Astrocyte of the spinal cord (primary cell): ENCODE measurements at regions not wholly inside any gene's neighbourhood (a gene's known extent, or its start where the extent isn't known, plus 50 kb on each side); places are given as distances from the start of the nearest gene placed in this dataset.

Source experiments
- DNase-seq: peaks from one replicate; pipeline ENCODE4 v3.0.0; 2011; ENCODE audit warnings: low read depth, low spot score
- H3K4me3 ChIP-seq: 2 replicates; pipeline ENCODE4 v1.5.1; 2011; ENCODE audit warnings: low read depth, mild to moderate bottlenecking, low read length, moderate library complexity
- CTCF ChIP-seq: IDR thresholded peaks from 2 replicates; pipeline ENCODE4 v1.5.1; 2012; ENCODE audit warnings: low read depth, mild to moderate bottlenecking, low read length, inconsistent platforms
- in situ Hi-C: cut with HindIII; loops from 2 replicates; pipeline ENCODE4 v1.10.0; 2017; ENCODE audit warnings: low sequenced_read_pairs

- no peak for DNase-seq
- no peak for TF ChIP-seq CTCF
- in situ Hi-C loops: no loop called here
- no peak overlapping the region for H3K4me3 ChIP-seq
Measured at GRCh38 chr17:52546493-52546892, 388.0 kb upstream of the CA10 start.

DNA sequence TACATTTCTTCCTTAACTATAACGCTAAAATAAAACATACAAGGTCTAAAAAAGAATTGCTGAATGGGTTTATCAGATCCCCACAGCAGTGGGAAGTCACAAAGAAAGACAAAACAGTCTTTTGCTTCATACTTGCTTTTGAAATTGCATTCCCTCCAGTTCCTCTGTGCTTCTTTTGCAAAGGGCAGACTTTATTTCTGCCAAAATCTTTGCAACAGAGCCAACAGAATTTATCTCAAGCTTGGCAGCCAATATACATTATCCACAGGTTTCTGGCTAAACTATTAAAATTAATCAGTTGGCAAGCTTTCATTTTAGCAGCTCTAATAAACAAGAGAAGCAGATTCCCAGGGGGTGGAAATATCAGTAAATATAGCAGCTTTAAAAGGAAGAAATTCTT, 378.9 kb upstream of the CA10 start:
- no peak for DNase-seq

DNA sequence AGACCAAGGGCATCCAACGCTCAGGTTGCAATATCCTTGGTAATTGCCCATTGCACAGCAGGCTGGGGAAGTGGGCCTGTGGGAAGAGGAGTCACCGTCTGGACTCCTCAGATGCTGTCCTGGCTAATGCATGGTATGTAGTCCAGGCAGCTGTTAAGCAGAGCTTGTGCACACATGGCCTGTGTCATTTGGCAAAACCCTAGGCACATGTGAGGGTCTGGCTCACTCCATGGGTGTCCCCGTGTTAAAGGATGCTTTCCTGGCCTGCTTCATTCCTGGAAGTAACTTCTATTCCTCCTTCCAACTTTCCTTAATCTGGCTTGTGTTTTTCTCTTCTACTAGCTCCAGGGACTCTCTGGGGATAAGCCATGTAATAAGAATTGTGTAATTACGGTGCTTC, 378.0 kb upstream of the CA10 start:
- TF ChIP-seq CTCF: no peak
- DNase-seq: no peak
- in situ Hi-C loops: no loop called here
- no peak overlapping the region for H3K4me3 ChIP-seq

More for the DNA sequence above, 378.9 kb upstream of the CA10 start:
- no peak overlapping the region for H3K4me3 ChIP-seq
- TF ChIP-seq CTCF: no peak
- in situ Hi-C loops: no loop called here

GRCh38 chr17:52532373-52532772, 373.9 kb upstream of the CA10 start:
- H3K4me3 ChIP-seq: no peak overlapping the region
- in situ Hi-C loops: no loop called here
- TF ChIP-seq CTCF: no peak
- DNase-seq: no peak

GRCh38 chr17:52524096-52524637, 365.7 kb upstream of the CA10 start:
- H3K4me3 ChIP-seq: no peak overlapping the region
- in situ Hi-C loops: no loop called here
- no peak for TF ChIP-seq CTCF
- no peak for DNase-seq

DNA sequence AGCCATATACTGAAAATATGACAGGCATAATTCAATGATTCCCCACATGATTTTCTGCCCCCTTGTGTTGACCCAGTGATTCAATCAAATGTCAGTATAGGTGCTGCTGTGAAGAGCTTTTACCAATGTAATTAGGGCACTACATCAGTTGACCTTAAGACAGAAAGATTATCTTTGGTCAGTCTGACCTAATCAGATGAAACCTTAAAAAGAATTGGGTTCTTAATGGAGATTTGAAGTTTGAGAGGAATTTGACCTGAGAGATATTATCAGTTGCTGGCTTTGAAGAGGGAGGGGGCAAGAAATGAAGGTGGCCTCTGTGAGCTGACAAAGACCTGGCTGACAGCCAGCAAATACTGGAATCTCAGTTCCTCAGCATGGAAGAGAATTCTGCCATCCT, 358.7 kb upstream of the CA10 start:
- TF ChIP-seq CTCF: no peak

DNA sequence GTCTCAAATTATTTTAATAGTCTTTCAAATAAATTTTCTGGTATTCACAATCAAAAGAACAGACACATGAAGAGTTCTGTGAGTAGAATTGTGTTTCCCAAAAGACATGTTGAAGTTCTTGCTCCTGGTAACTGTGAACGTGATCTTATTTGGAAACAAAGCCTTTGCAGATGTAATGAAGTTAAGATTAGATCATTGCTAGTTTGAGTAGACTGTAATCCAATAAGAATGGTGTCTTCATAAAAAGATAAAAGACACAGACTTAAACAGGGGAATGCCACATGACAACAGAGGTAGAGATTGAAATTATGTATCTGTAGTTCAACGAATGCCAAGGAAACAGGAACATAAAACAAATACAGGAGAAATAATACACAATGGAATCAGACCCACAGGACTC, 357.4 kb upstream of the CA10 start:
- H3K4me3 ChIP-seq: no peak overlapping the region
- no peak for TF ChIP-seq CTCF
- no peak for DNase-seq
- in situ Hi-C loops: no loop called here

More for the DNA sequence above, 358.7 kb upstream of the CA10 start:
- no peak for DNase-seq
- no peak overlapping the region for H3K4me3 ChIP-seq
- in situ Hi-C loops: no loop called here
